ENCODE measurements at regions not wholly inside any gene's neighbourhood (a gene's known extent, or its start where the extent isn't known, plus 50 kb on each side); places are given as distances from the start of the nearest gene placed in this dataset.

DNA sequence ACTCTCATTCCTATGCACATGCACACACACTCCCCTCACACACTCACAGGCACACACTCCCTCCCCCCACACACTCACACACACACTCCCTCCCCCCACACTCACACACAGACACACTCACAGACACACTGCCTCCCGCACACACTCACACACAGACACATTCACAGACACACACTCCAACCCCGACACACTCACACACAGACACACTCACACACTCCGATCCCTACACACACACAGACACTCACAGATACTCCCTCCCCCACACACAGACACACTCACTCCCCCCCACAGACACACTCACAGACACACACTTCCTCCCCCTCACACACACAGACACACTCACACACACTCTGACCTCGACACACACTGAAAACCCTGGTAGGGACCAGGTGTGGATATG is 176.2 kb downstream of the TFAP2C start:
- TF ChIP-seq, protein P1, sequence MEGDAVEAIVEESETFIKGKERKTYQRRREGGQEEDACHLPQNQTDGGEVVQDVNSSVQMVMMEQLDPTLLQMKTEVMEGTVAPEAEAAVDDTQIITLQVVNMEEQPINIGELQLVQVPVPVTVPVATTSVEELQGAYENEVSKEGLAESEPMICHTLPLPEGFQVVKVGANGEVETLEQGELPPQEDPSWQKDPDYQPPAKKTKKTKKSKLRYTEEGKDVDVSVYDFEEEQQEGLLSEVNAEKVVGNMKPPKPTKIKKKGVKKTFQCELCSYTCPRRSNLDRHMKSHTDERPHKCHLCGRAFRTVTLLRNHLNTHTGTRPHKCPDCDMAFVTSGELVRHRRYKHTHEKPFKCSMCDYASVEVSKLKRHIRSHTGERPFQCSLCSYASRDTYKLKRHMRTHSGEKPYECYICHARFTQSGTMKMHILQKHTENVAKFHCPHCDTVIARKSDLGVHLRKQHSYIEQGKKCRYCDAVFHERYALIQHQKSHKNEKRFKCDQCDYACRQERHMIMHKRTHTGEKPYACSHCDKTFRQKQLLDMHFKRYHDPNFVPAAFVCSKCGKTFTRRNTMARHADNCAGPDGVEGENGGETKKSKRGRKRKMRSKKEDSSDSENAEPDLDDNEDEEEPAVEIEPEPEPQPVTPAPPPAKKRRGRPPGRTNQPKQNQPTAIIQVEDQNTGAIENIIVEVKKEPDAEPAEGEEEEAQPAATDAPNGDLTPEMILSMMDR (IDR thresholded peaks at IDR 0.05): no peak
- no peak for TF ChIP-seq ZFX (IDR thresholded peaks at IDR 0.05; ENCODE audit: borderline replicate concordance)

All from 22Rv1 (cell line).